SK-N-DZ (cell line): ENCODE measurements at regions not wholly inside any gene's neighbourhood (a gene's known extent, or its start where the extent isn't known, plus 50 kb on each side); places are given as distances from the start of the nearest gene placed in this dataset.
"Not testable (repeated sequence)": the region's sequence is repeated elsewhere in the genome, so short reads cannot be mapped to it uniquely, and the experiment has no call there.

Experiments used
- DNase-seq: peaks from one replicate; pipeline ENCODE4 v3.0.0-alpha.2; 2015; ENCODE audit warnings: low spot score

DNA sequence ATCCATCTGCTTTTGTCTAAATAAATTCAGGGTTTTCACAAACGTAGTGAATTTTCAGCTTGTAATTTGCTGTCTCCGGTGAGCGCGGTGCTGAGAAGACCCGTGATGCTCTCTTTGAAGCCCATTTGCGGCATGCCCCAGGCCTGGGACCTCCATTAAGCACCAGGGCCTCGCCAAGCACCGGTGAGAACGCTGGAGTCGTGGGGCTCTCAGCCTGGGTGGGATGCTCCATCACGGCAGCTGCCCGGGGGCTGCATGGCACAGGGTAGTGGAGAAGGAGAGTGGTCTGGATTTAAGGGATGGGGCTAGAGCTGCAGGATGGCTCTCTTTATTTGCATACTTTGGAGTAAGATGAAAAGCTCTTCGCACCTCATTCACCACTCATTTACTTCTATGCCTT is 248.7 kb downstream of the ABCC12 start:
- DNase-seq: no peak

DNA sequence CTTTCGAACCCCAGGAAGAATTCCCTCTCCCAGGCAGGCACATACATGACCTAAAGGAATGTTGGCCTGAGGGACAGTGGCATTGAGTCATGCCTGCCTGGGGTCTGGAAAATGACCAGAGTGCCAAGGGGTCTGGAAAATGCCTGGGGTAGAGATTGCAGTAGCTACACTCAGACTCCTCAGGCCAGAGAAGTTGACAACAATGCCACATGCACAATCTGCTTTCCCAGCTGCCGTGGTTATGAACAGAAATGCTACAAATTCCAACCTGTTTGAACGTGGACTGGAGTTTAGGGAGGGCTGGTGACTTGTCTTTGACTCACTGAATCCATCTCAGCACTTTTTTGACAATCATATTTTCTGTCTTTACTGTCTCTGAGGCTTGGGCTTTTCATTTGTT is 250.0 kb downstream of the ABCC12 start:
- DNase-seq: no peak

DNA sequence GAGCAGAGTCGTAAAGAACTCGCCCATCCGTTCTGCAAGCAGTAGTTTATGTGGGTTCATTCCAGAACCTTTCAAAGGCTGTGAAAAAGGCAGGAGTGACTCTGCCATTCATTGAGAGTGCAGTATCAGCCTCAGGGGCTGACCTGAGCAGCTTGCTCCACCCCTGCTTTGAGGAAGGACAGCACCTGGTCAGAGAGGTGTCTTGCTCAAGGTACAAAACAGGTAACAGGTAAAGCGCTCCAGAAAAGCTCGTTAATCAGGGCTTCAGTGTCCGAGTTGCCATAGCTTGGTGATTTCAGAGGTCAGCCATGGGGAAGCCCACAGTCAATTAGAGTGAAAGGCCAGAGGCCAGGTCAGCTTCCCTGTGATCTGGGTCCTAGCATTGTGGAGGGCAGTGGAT is 251.1 kb downstream of the ABCC12 start:
- DNase-seq: no peak

DNA sequence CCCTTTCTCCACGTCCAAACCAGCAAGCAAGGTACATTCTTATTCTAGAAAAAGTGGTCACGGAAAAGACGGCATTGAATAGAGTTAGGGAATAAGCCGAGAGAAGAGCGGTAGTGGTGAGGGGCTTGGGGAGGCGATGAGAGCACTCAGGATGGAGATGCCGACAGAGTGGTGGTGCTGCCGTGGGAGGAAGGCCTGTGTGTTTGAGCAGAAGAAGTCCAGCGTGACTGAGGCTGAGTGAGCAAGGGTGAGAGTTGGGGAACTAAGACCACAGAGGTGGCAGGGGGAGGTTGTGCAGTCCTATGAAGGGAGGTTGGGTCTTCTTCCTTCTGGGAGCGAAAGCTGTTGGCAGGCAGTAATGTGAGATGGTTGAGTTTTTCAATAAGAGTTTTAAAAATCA is 252.3 kb downstream of the ABCC12 start:
- DNase-seq: no peak

DNA sequence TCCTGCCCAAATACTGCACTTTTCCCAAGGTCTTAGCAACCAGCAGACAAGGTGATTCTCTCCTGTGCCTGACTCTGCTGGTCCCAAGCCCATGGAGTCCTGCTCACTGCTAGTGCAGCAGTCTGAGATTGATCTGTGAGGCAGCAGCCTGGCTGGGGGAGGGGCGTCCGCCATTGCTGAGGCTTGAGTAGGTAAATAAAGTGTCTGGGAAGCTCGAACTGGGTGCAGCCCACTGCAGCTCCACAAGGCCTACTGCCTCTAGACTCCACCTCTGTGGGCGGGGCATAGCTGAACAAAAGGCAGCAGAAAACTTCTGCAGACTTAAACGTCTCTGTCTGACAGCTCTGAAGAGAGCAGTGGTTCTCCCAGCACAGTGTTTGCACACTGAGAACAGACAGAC is 258.7 kb downstream of the ABCC12 start:
- not testable (repeated sequence) for DNase-seq

DNA sequence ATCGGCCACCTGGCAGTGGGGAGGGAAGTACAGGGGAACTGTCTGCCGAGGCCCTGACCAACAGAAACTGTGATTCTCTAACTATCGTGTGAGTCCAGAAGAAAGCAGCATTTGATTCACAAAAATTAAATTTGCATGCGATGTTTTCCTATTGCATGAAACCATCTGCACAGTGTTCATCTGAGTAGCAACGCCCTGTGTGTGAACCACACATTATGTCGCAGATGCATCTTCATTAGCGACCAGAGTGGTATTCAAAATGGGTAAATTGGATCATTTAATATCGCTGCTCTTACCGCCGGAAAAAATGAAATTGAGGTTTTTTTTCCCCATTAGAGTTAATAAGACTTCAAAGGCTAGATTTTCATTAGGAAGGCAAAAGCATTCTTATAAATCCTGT is 260.6 kb downstream of the ABCC12 start:
- no peak for DNase-seq

DNA sequence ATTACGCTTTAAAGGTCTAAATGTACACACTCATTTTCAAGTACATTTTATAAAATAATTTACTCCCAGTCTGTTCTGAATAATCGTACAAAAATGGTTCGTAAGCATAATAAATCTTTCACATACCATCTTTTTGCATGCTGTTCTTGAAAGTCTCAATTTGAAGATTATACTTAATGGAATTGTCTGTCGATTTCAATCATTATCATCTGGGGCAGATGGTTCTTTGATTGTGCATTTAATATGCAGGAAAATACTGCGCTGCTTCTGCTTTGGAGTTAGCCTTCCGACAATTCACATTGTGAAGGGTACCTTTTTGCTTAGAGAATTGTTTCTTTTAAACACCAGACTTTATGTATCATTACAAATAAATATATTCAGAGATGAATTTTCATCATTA is 262.8 kb downstream of the ABCC12 start:
- no peak for DNase-seq

DNA sequence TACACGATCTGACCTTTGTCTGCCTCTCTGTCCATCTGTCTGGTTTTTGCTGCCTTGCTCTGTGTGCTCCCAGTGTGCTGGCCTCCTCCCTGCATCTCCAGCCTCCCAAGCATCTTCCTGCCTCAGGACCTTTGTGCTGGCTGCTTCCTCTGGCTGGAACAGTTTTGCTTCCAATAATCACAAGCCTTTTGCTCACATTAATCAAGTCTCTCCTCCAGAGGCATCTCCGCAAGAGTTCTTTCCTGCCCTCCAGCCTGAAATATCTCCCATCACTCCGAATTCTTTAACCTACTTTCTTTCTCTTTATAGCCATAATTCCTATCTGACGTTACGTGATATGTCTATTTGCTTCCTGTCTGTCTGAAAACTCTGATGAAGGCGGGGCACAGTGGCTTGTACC is 267.1 kb downstream of the ABCC12 start:
- DNase-seq: no peak

DNA sequence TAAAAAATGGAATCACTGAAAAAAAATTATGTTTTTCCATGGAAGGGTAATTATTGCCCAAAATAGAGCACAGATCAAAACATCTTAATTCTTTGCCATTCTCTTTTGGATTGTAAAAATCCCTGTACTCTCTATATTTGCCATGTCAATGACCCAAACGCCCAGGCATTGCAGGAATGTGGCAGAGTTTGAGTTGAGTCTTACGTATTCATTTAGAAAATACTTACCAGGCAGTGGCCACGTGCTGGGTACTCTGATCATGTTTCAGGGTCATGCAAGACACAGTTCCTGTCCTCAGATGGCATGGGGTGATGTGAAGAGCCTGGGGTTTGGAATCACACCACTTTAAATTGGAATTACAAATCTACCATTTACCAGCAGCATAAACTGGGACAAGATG is 267.7 kb downstream of the ABCC12 start:
- no peak for DNase-seq

DNA sequence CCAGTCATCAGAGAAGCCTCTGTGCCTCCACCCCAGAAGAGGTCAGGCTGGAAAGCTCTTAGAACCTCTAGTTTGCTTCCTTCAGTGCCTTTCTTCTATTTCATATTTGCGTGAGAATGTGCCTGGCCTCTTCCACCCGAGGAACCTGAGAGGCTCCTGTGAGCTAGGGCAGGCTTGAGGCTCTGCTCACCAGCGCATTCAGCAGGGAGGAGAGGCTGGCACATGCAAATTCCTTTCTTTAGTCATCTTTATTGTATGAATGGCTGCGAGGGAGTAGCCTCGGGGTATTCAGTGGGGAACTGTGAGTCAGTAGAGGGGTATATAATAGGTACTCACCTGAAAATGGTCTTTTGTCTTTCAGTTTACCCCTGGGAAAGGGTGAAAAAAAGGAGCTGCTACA is 268.3 kb downstream of the ABCC12 start:
- DNase-seq: no peak

DNA sequence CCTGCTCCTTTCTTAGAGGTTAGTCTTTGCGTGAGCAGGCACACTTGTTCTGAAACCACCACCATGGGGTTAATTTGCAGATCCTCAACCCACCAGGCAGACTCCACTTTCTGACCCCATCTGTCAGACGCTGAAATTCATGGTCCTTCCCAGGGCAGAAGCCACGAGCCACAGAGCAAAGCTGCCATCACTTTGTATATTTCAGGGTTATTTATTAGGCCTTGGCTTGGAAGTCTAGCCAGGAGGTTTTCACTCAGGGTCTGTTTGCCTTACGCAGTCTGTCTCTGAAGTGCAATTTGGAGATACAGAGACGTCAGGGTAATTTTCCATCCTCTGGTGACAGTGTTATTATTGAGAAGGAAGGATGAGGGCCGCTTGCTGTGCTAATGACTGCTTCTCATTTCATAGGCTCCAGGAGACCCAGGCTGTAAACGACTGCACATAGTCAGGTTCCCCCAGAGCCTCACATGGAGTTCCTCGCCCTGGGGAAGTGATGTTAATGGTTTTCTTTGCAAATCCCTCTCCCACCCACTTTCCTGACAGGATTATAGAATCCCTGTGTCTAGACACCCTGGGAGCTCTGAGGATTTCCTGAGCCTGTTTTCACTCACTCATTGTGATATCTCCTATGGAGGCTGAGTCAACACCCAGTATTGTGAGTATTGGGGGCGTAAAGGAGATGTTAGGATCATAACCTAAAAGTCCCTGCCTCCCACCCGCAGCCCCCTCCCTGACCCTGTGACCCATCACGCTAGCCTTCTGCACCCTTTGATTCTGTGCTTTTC is 269.0 kb downstream of the ABCC12 start:
- no peak for DNase-seq

DNA sequence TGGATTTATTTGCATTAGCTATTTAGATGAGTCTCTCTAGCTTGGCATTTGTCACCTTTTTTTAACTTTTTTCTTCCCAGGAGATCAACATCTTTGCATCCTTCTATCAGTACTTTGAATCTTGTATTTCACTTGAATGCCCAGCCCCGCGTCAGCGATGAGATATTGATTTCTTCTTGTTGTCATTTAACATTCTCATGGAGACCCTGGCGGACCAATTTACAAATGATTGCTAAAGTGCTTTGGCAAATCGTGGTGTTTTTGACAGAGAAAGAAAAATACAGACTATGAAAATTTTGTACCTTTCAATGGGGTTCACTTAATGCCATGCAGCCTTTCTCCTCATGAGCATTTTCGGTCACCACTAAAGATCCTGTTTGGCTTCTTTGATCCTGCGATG is 269.7 kb downstream of the ABCC12 start:
- no peak for DNase-seq

DNA sequence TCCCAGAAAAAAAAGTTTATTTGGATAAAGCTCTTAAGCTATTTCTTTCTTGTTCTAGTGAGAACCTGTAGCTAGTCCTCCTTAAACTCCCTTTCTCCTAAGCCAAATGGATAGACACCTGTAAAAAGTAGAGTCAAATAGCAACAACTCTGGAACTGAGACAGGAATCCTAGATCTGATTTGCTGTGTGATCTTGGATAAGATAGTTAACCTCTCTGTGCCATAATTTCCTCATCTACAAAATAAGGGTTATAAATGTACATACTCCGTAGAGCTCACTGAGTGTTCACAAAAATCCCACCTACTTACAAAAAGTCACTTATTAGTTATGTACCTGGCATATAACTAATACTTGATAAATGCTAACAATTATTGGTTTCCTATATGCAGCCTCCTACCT is 270.3 kb downstream of the ABCC12 start:
- DNase-seq: no peak

DNA sequence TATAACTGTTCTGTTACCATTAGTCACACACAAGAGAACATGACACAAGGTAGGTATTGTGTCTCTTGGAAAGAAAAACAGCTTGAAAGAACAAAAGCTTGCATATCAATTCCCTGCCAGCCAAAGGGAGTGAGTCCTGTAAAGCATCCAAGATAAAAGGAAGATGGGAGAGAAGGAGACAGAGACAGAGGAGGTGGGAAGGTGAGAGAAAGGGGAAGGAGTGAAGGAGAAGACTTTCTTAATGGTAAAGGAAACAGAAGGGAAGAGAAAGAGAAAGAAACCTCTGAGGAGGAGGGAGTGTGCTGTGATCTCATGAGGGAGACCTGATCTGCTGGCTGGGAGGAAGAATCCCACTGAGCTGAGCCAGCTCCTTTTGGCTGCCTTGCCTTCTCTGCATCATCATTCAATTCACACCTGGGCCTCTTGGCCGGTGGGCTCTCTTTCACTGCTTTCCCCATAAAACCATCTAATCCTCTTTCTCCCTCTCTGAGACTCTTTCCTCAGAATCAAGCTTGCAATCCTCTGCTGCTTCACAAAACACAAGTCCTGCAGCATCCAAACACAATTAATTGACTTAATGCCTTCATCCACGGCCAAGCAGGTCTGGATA is 271.6 kb downstream of the ABCC12 start:
- no peak for DNase-seq

DNA sequence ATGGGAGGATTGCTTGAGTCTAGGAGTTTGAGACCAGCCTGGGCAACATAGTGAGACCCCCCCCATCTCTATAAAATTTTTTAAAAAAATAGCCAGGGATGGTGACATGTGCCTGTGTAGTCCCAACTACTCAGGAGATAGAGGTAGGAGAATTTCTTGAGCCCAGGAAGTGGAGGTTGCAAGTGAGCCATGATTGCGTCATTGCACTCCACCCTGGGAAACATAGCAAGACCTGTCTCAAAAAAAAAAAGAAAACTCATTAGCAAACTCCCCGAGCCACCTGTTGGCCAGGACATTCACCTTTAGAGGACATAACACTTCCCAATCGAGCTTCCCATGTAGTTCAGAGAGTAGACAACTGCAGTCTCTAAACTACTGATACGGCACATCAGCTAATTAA is 274.2 kb downstream of the ABCC12 start:
- no peak for DNase-seq

DNA sequence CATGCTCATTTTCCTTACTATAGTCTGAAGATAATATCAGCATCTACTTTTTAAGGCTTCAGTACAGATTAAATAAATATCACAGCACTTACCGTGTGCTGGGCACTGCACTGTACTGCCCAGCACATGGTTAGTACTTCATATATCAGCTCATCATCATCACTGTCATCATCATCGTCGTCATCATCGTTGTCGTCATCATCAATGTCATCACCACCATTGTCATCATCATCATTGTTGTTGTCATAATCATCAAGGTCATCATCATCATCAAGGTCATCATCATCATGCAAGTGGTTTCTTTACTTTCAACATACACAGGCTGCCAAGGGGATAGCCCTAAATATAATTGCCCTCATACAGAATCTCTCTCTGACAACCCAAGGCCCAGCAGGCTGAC is 275.1 kb downstream of the ABCC12 start:
- no peak for DNase-seq

DNA sequence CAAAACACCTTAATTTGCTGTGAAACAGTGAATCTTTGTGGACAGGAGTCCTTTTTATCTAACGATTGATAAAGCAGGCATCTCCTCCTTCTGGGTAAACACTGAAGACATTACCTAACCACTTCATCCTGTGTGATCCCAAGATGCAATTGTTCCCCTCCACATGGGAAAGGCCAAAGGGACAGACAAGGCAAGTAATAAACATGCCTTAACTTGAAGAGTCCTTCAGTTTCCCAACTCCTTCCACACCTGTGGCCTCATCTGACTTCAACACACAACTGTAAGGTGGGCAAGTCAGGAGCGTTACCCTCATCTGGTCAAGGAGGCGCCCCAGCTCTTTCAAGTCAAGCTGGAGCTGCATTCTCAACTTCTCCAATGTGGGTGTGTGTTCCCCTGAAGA is 278.6 kb downstream of the ABCC12 start:
- no peak for DNase-seq

DNA sequence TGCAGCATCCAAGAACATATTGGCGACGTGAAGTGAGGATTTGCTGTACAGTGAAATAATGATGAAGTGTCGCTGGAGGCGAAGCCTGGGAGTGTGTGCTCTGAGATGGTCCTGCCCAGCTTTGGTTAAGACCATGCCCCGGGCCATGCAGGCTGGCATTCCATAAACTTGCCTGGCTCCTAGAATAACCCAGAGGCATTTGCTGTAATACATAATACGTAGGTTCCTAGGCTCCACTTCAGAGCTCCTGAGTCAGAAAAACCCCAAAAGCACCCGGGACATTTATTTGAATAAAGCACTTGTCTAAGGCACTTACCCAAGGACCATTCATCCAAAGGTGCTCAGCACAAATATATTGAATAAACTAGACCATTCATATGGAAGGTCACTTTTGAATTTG is 279.3 kb downstream of the ABCC12 start:
- DNase-seq: no peak

DNA sequence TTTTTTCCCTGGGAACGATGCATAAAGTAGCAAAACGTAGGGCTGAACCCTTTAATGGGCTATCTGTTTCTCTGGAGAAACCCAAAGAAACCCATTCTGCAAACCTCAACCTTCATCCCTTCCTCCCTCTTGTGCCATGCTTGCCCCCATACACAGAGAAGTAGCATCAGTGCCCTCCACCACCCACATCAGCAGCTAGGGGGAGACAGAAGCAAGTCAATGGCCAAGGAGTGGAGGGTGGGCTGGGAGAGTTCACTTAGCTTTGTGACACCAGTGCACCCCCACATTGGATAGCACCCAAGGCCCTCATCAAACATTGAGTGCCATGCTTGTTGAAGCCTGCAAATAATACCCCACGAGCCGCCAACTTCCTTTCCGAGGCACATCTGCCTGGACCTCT is 282.4 kb downstream of the ABCC12 start:
- DNase-seq: no peak

DNA sequence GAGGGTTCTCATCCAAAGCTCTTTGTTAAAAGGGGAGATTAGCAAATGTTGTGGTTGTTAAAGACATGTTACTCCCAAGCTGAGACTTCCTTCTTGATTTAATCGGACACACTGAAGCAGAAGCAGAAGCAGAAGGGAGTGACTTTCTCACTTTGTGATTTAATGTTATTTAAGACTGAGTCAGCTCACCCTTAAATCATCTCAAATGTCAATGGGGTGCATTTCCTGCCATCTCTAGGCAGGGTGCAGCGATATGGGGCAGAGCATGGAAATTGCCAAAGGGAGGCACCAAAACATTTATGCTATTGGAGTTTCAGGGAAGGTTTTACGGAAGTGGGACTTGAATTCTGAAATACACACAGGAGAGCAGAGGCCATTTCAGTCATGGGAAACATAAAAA is 283.6 kb downstream of the ABCC12 start:
- DNase-seq: no peak

DNA sequence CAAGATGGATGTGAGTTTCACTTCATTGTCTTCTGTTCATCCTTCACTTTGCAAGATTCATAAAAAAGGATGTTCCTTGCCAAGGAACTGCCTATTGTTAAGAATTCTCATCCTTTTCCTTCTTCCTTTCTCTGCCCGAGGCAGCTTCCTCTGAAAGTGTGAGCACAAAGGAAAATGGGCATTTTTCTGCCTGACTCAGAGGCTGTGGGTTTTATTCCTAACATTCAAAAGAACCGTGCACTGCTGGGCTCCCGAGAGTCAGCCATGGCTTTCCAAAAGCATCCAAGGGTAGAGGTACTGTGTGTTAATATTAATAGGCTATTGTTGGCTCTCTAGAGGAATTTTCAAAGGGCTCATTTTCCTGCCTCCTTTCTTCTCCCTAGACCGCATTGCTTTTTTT is 289.4 kb downstream of the ABCC12 start:
- no peak for DNase-seq

DNA sequence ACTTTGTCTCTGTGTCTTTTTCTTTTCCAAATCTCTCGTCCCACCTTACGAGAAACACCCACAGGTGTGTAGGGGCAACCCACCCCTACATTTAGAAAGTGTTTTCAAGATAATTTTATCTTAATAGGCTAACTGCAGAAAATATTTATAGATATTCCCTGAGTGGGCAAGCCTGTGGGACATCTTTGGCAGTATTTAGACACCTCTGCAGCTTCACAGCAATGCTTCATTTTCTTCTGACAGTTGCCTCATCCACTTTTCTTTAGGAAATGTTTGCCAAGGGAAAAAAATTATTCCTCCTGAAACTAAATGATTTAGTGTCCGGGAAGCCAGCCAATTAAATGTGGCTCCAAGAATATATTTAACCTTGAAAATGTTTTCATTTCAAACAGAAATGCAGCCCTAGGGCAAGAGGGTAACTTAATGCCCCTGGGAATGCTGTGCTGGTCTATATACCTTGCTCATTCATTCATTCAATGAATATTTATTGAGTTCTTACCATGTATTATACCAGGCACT is 290.4 kb downstream of the ABCC12 start:
- DNase-seq: no peak

DNA sequence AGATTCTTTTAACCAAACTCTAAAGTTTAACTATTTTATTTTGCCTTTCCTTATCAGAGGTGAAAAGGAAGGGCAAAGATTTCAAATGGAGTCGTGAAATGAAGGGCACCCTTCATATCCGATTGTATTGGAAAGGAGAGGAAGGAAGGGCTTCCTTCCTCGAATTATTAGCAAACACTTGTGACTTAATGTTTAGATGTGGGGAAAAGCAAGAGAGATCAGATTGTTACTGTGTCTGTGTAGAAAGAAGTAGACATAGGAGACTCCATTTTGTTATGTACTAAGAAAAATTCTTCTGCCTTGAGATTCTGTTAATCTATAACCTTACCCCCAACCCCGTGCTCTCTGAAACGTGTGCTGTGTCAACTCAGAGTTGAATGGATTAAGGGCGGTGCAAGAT is 291.5 kb downstream of the ABCC12 start:
- not testable (repeated sequence) for DNase-seq
